ENCODE measurements at regions not wholly inside any gene's neighbourhood (a gene's known extent, or its start where the extent isn't known, plus 50 kb on each side); places are given as distances from the start of the nearest gene placed in this dataset.
"Not testable (repeated sequence)": the region's sequence is repeated elsewhere in the genome, so short reads cannot be mapped to it uniquely, and the experiment has no call there.

GRCh38 chr14:86086962-86087361 is 557.0 kb downstream of the FLRT2 start:
- intact Hi-C loops (cut with DNase I): loop anchor here in 1 of 2 donors (5.0 kb wide), 1 partner anchor 1715 kb away; no protein-coding TSS in a partner anchor
- no peak for DNase-seq (ENCODE audit: low spot score)

- intact Hi-C loops (cut with DNase I): no loop called here
- DNase-seq (ENCODE audit: low spot score): no peak
Measured at GRCh38 chr14:86084097-86084496, 554.2 kb downstream of the FLRT2 start.

GRCh38 chr14:86083616-86084015 is 553.7 kb downstream of the FLRT2 start:
- intact Hi-C loops (cut with DNase I): no loop called here
- DNase-seq (ENCODE audit: low spot score): no peak

GRCh38 chr14:86072116-86072894 is 542.4 kb downstream of the FLRT2 start:
- no peak for DNase-seq (ENCODE audit: low spot score)
- intact Hi-C loops (cut with DNase I): no loop called here

GRCh38 chr14:86066651-86067050 is 536.7 kb downstream of the FLRT2 start:
- DNase-seq (ENCODE audit: low spot score): no peak
- intact Hi-C loops (cut with DNase I): no loop called here

GRCh38 chr14:86065407-86065806 is 535.5 kb downstream of the FLRT2 start:
- intact Hi-C loops (cut with DNase I): no loop called here
- DNase-seq (ENCODE audit: low spot score): no peak

- intact Hi-C loops (cut with DNase I); DNase-seq (ENCODE audit: low spot score): not testable (repeated sequence)
Measured at GRCh38 chr14:86064595-86064994, 534.7 kb downstream of the FLRT2 start.

- intact Hi-C loops (cut with DNase I): no loop called here
- no peak for DNase-seq (ENCODE audit: low spot score)
Measured at GRCh38 chr14:86057018-86057667, 527.2 kb downstream of the FLRT2 start.

- no peak for DNase-seq (ENCODE audit: low spot score)
- intact Hi-C loops (cut with DNase I): no loop called here
Measured at GRCh38 chr14:86055512-86056075, 525.6 kb downstream of the FLRT2 start.

GRCh38 chr14:86052868-86053267 is 522.9 kb downstream of the FLRT2 start:
- DNase-seq (ENCODE audit: low spot score): no peak
- intact Hi-C loops (cut with DNase I): no loop called here

- no peak for DNase-seq (ENCODE audit: low spot score)
- intact Hi-C loops (cut with DNase I): no loop called here
Measured at GRCh38 chr14:86050757-86051156, 520.8 kb downstream of the FLRT2 start.

GRCh38 chr14:86050072-86050683 is 520.2 kb downstream of the FLRT2 start:
- intact Hi-C loops (cut with DNase I): no loop called here
- DNase-seq (ENCODE audit: low spot score): no peak

GRCh38 chr14:86039176-86039575 is 509.2 kb downstream of the FLRT2 start:
- intact Hi-C loops (cut with DNase I): no loop called here
- no peak for DNase-seq (ENCODE audit: low spot score)

- intact Hi-C loops (cut with DNase I): no loop called here
- DNase-seq (ENCODE audit: low spot score): no peak
Measured at GRCh38 chr14:86038387-86039042, 508.6 kb downstream of the FLRT2 start.

- DNase-seq (ENCODE audit: low spot score): no peak
- intact Hi-C loops (cut with DNase I): no loop called here
Measured at GRCh38 chr14:86035882-86036281, 505.9 kb downstream of the FLRT2 start.

GRCh38 chr14:86027990-86028389 is 498.0 kb downstream of the FLRT2 start:
- DNase-seq (ENCODE audit: low spot score): no peak

GRCh38 chr14:86027144-86027543 is 497.2 kb downstream of the FLRT2 start:
- intact Hi-C loops (cut with DNase I): no loop called here
- DNase-seq (ENCODE audit: low spot score): no peak

More at GRCh38 chr14:86027990-86028389, 498.0 kb downstream of the FLRT2 start:
- intact Hi-C loops (cut with DNase I): no loop called here

- intact Hi-C loops (cut with DNase I): no loop called here
- DNase-seq (ENCODE audit: low spot score): no peak
Measured at GRCh38 chr14:86022031-86022629, 492.2 kb downstream of the FLRT2 start.

GRCh38 chr14:86020841-86021240 is 490.9 kb downstream of the FLRT2 start:
- intact Hi-C loops (cut with DNase I): no loop called here
- DNase-seq (ENCODE audit: low spot score): no peak

Measured in posterior vena cava (tissue), 2 donors.